ENCODE measurements at regions not wholly inside any gene's neighbourhood (a gene's known extent, or its start where the extent isn't known, plus 50 kb on each side); places are given as distances from the start of the nearest gene placed in this dataset.

DNA sequence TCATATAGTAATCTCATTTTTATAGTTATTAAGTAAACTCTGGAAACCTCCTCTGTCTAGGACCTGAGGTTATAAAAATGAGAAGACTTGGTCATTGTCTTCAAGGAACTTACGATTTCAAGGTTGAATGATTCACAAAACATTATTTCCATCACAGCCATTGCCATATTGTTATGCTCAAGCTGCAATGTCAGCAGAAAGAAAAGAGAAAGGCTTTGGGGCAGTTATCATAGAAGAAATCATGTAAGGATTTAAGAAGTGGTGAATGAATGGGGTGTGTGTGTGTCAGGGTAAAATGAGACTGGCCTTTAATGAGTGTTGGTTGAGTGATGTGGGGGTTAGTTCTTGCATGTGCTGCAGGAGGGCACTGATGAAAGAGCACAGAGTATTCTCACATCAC lies 346.8 kb downstream of the SQOR start:
- TF ChIP-seq TAF1 (IDR thresholded peaks at IDR 0.05; ENCODE audit: low read depth) (no peak), MAX (IDR thresholded peaks at IDR 0.05) (no peak), REST (IDR thresholded peaks at IDR 0.05; ENCODE audit: low read depth) (no peak), CREB1 (IDR thresholded peaks at IDR 0.05; ENCODE audit: low read depth) (no peak), FOXM1 (IDR thresholded peaks at IDR 0.05; ENCODE audit: borderline replicate concordance, low read depth) (no peak), TEAD4 (IDR thresholded peaks at IDR 0.05) (no peak), YY1 (IDR thresholded peaks at IDR 0.05; ENCODE audit: low read depth) (no peak), ZBTB7A (IDR thresholded peaks at IDR 0.05; ENCODE audit: low read depth) (no peak), RAD21 (IDR thresholded peaks at IDR 0.05; ENCODE audit: low read depth) (no peak), TCF12 (IDR thresholded peaks at IDR 0.05; ENCODE audit: low read depth) (no peak), NFIC (IDR thresholded peaks at IDR 0.05) (no peak)

DNA sequence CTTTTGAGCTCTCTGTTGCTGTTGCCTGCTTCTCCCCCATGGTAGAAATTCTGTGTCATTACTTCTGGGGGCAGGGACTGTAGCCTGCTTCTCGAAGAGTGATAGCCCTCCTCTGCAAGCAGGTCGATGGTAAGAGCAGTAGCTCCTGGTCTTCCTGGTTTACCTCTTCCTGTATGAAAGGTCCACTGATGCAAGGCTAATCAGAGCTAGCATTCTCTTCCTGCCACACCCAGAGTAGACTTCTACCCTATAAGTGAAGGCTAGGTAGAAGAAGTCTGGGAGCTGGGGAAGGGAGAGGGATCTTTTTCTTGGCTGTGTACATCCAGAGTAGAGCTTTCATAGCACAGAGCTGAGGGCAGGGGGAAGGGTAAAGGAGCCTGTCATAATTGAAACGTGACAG lies 357.0 kb downstream of the SQOR start:
- TF ChIP-seq TEAD4 (IDR thresholded peaks at IDR 0.05) (no peak), EP300 (IDR thresholded peaks at IDR 0.05; ENCODE audit: borderline replicate concordance) (no peak), YY1 (IDR thresholded peaks at IDR 0.05; ENCODE audit: low read depth) (no peak), REST (IDR thresholded peaks at IDR 0.05; ENCODE audit: low read depth) (no peak), MAX (IDR thresholded peaks at IDR 0.05) (no peak), TCF12 (IDR thresholded peaks at IDR 0.05; ENCODE audit: low read depth) (no peak), CEBPB (IDR thresholded peaks at IDR 0.05) (no peak), TAF1 (IDR thresholded peaks at IDR 0.05; ENCODE audit: low read depth) (no peak), NFIC (IDR thresholded peaks at IDR 0.05) (no peak), CREB1 (IDR thresholded peaks at IDR 0.05; ENCODE audit: low read depth) (no peak), EGR1 (IDR thresholded peaks at IDR 0.05) (no peak), RAD21 (IDR thresholded peaks at IDR 0.05; ENCODE audit: low read depth) (no peak), ZBTB7A (IDR thresholded peaks at IDR 0.05; ENCODE audit: low read depth) (no peak), FOXM1 (IDR thresholded peaks at IDR 0.05; ENCODE audit: borderline replicate concordance, low read depth) (no peak)
- TF ChIP-seq, protein P1, sequence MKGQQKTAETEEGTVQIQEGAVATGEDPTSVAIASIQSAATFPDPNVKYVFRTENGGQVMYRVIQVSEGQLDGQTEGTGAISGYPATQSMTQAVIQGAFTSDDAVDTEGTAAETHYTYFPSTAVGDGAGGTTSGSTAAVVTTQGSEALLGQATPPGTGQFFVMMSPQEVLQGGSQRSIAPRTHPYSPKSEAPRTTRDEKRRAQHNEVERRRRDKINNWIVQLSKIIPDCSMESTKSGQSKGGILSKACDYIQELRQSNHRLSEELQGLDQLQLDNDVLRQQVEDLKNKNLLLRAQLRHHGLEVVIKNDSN (IDR thresholded peaks at IDR 0.05), result no peak

DNA sequence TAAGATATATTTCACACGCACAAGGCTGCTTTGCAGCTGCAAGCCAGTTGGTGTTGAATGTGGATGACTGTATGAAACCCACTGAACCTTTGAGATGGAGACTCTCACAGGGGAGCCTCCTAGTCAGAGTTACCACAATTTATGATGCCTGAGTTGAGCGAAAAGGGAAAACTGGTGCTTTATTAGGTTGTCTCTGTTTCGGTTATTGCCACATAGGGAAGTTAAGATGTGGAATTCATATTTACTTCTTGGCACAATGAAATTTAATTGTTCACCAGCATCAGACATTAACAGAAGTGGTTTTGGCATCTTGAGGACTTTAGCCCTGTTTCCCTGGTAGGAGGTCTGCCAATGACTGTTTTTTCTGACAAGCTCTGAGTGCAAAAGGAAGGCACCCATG lies 358.2 kb downstream of the SQOR start:
- TF ChIP-seq REST (IDR thresholded peaks at IDR 0.05; ENCODE audit: low read depth) (no peak), TEAD4 (IDR thresholded peaks at IDR 0.05) (no peak), FOXM1 (IDR thresholded peaks at IDR 0.05; ENCODE audit: borderline replicate concordance, low read depth) (no peak), TAF1 (IDR thresholded peaks at IDR 0.05; ENCODE audit: low read depth) (no peak), TCF12 (IDR thresholded peaks at IDR 0.05; ENCODE audit: low read depth) (no peak), RAD21 (IDR thresholded peaks at IDR 0.05; ENCODE audit: low read depth) (no peak), EP300 (IDR thresholded peaks at IDR 0.05; ENCODE audit: borderline replicate concordance) (no peak), NFIC (IDR thresholded peaks at IDR 0.05) (no peak), ZBTB7A (IDR thresholded peaks at IDR 0.05; ENCODE audit: low read depth) (no peak), CREB1 (IDR thresholded peaks at IDR 0.05; ENCODE audit: low read depth) (no peak), CEBPB (IDR thresholded peaks at IDR 0.05) (no peak), EGR1 (IDR thresholded peaks at IDR 0.05) (no peak), MAX (IDR thresholded peaks at IDR 0.05) (no peak), YY1 (IDR thresholded peaks at IDR 0.05; ENCODE audit: low read depth) (no peak)
- TF ChIP-seq, protein P1 (IDR thresholded peaks at IDR 0.05), result no peak

DNA sequence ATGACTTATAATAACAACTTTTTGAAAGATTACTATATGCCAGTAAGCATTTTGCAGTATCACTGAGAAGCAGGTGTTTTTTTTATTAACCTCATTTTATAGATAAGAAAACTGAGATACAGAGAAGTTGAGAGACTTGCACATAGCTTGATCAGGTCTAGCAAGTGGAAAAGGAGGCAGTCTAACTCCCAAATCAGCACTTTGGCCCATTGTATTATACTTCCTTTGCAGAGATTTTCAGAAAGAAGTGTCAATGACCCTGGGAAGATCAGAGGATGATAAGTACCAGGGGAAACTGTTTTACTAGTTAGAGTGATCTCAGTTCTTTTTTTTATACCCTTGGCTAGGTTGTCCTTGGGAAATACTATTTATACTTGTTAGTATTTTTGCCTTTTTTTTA lies 358.7 kb downstream of the SQOR start:
- TF ChIP-seq REST (IDR thresholded peaks at IDR 0.05; ENCODE audit: low read depth), result no peak
- no peak for TF ChIP-seq YY1 (IDR thresholded peaks at IDR 0.05; ENCODE audit: low read depth)
- no peak for TF ChIP-seq ZBTB7A (IDR thresholded peaks at IDR 0.05; ENCODE audit: low read depth)
- TF ChIP-seq NFIC (IDR thresholded peaks at IDR 0.05), result no peak
- TF ChIP-seq MAX (IDR thresholded peaks at IDR 0.05), result no peak
- no peak for TF ChIP-seq EP300 (IDR thresholded peaks at IDR 0.05; ENCODE audit: borderline replicate concordance)
- TF ChIP-seq, protein P1 (IDR thresholded peaks at IDR 0.05), result no peak
- no peak for TF ChIP-seq EGR1 (IDR thresholded peaks at IDR 0.05)
- no peak for TF ChIP-seq RAD21 (IDR thresholded peaks at IDR 0.05; ENCODE audit: low read depth)
- no peak for TF ChIP-seq FOXM1 (IDR thresholded peaks at IDR 0.05; ENCODE audit: borderline replicate concordance, low read depth)
- TF ChIP-seq TCF12 (IDR thresholded peaks at IDR 0.05; ENCODE audit: low read depth), result no peak
- no peak for TF ChIP-seq TAF1 (IDR thresholded peaks at IDR 0.05; ENCODE audit: low read depth)
- no peak for TF ChIP-seq CREB1 (IDR thresholded peaks at IDR 0.05; ENCODE audit: low read depth)
- no peak for TF ChIP-seq CEBPB (IDR thresholded peaks at IDR 0.05)
- TF ChIP-seq TEAD4 (IDR thresholded peaks at IDR 0.05), result no peak
